ENCODE measurements at regions not wholly inside any gene's neighbourhood (a gene's known extent, or its start where the extent isn't known, plus 50 kb on each side); places are given as distances from the start of the nearest gene placed in this dataset.

DNA sequence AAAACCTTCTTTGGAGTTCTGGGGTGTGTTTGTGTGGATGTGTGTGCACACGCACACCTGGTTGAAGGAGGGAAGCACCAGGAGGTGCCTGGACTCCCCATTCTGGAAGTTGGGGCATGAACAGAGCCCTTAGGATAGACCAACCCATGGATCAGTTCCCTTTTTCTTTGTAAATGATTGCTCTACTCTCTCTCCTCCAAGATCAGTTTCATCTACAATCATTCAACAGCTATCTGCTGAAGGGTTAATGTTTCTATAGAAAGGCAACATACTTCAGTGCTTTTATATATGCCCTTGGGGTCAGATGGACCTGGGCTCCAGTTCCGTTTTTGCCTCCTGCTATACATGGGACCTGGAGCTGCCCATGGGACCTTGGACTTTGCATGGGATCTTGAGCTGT lies 352.1 kb upstream of the CFAP20DC start:
- TF ChIP-seq CTCF (IDR thresholded peaks at IDR 0.05 in 4 of 5, conservative IDR thresholded peaks at IDR 0.05 in 1 of 5) (no peak), POLR2A (IDR thresholded peaks at IDR 0.05) (no peak)

Data from gastrocnemius medialis (tissue), 4 donors.